MG63 (cell line): ENCODE measurements at regions not wholly inside any gene's neighbourhood (a gene's known extent, or its start where the extent isn't known, plus 50 kb on each side); places are given as distances from the start of the nearest gene placed in this dataset.

ENCODE experiments used
- DNase-seq: peaks from one replicate; pipeline ENCODE4 v3.0.0-alpha.2; 2020
- H3K27me3 ChIP-seq: fragments of 250-450 bp; sonication (Bioruptor Pico); 2 replicates; pipeline ENCODE4 v1.5.1; 2020; ENCODE audit warnings: mild to moderate bottlenecking, moderate library complexity
- H3K36me3 ChIP-seq: fragments of 250-450 bp; sonication (Bioruptor Pico); 2 replicates; pipeline ENCODE4 v1.5.1; 2020; ENCODE audit warnings: mild to moderate bottlenecking, moderate library complexity
- H3K4me3 ChIP-seq: fragments of 250-450 bp; sonication (Bioruptor Pico); 2 replicates; pipeline ENCODE4 v1.5.1; 2020; ENCODE audit warnings: mild to moderate bottlenecking, moderate library complexity
- H3K9me3 ChIP-seq: fragments of 250-450 bp; sonication (Bioruptor Pico); 2 replicates; pipeline ENCODE4 v1.5.1; 2020; ENCODE audit warnings: mild to moderate bottlenecking, moderate library complexity

DNA sequence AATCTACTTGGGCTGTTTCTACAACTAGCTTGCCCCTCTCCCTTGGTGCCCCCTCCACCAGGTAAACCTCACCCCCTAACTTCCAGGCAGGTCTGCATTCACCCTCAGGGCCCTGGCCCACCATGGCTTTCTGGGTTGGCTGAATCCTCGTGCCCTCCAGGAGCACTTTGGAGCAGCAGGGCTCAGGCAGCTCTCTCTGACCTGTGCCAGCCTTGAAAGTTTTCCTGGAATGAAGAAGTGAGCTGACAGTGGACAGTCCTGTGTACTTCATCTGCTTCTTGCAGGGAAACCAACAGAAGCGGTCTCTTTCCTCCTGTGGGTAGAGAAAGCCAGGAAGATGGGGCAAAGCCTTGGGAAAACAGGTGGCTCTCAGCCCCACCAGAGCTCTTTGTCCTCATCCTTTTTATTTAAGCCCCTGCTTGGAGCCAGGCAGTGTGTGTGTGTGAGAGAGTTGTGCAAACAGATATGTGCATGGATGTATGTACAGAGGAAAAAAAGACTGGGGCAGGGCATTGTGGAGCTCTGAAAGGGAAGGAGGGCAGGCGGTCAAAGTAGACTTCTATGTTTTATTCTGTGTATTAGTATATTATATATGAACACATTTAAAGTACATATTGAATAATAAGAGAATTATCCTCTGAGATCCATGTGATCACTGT lies 62.3 kb upstream of the SPRY4 start:
- no peaks in the 10 kb centered on the region for H3K27me3 ChIP-seq
- no peak for DNase-seq

DNA sequence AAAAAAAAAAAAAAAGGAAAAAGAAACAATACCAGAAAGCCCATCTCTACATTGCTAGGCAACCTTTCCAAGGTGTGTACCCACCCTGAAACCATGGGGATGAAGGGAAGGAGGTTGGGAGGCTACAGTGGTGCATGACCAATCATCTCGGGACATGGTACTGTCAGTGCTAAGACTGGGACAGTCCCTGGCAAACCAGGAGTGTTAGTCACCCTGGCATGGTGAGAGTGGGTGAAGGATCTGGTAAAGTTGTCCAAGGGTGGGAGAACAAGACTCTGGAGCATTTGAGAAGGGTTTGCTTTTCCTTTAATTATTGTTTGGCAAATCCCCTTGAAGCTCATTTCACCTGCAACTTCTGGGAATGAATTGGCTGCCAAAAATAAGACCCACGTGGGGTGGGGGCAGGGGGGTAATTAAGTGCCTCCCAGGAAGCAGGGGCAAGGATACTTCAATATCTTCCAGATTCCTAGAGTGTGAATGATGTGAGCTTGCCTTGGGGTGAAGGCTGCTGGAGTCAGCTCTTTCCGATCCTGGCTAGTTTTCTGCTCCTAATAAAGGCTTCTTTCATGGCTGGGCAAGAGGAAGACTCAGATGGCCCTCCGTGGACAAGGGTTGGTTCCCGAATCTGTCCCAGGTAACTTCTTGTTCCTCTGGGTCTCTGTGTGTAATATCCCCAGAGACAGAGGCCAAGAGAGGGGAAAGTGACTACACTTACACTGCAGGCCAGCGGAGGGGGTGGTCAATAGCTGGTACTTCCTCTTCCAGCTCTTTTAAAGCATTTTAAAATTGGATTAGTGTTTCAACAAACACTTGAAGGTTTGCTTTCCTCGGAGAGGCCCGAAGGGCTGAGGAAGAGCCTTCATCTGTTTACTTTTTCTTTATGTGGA lies 61.6 kb upstream of the SPRY4 start:
- Histone ChIP-seq H3K9me3 (no peaks in the 10 kb centered on the region), H3K27me3 (no peaks in the 10 kb centered on the region), H3K36me3 (no peaks in the 10 kb centered on the region; the same call in 1 of the 2 replicates), H3K4me3 (no peak overlapping the region)
- DNase-seq, result peak; percentile 62

More for the DNA sequence above, 62.3 kb upstream of the SPRY4 start:
- Histone ChIP-seq H3K36me3 (no peaks in the 10 kb centered on the region; the same call in 1 of the 2 replicates), H3K4me3 (no peak overlapping the region), H3K9me3 (no peaks in the 10 kb centered on the region)

DNA sequence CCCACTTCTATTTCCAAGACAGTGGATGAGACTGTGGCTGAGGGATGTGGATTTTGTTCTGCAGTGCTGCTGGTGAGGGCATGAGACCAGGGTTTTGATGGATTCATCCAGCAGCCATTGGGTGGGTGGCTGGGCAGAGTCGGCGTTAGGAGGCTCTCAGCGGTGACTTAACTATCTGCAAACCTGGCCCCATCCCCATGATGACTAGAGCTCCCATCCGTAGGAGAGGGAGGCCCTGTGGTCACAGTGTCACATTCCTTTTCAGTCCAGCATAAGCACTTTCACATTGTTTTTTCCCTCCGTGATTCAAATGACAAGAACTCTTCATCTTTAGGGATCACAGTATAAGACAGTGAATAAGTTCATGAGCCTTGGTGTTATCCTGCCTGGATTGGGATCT lies 60.4 kb upstream of the SPRY4 start:
- H3K9me3 ChIP-seq, result no peaks in the 10 kb centered on the region
- no peak for DNase-seq
- no peak overlapping the region for H3K4me3 ChIP-seq
- no peaks in the 10 kb centered on the region; the same call in 1 of the 2 replicates for H3K36me3 ChIP-seq
- no peaks in the 10 kb centered on the region for H3K27me3 ChIP-seq

DNA sequence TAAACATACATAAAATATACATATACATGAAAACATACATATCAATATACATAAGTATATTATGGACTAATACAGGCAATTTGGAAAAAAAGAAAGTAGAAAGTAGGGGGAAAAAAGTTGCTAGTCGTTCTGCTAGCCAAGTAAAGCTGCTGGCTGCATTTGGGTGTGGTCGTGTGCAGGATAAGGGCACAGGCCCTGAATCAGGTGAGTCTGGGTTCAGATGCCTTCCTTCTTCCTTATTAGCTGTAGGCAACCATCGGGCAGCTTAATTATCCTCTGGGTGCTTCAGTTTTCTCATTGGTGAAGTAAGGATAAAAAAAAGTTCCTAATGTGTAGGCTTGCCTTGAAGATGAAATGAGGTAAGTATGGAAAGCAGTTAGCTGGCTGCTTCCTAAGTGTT lies 59.2 kb upstream of the SPRY4 start:
- Histone ChIP-seq H3K9me3 (no peaks in the 10 kb centered on the region), H3K27me3 (no peaks in the 10 kb centered on the region), H3K36me3 (no peaks in the 10 kb centered on the region; the same call in 1 of the 2 replicates)

DNA sequence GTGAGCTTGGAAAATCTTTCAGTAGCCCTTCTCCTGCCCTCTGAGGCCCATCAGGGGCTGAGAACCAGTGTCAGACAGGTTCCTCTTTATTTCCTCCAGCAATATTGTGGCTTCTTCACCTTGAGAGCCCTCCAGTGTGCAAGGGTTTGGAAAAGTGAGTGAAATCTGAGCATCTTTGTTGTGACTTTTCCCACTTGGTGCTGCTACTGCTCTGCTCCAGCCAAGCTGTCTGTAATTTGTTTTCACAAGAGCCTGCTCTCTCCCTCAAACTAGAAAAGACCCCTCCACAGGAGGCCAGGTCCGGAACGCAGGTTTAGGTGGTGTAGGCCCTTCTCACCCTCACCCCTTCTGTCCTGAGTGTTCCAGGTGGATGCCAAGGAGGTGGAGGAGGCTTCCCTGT lies 57.4 kb upstream of the SPRY4 start:
- no peak for DNase-seq
- Histone ChIP-seq H3K27me3 (no peaks in the 10 kb centered on the region), H3K4me3 (no peak overlapping the region), H3K36me3 (no peaks in the 10 kb centered on the region), H3K9me3 (no peaks in the 10 kb centered on the region)

More for the DNA sequence above, 59.2 kb upstream of the SPRY4 start:
- no peak overlapping the region for H3K4me3 ChIP-seq
- DNase-seq, result no peak

DNA sequence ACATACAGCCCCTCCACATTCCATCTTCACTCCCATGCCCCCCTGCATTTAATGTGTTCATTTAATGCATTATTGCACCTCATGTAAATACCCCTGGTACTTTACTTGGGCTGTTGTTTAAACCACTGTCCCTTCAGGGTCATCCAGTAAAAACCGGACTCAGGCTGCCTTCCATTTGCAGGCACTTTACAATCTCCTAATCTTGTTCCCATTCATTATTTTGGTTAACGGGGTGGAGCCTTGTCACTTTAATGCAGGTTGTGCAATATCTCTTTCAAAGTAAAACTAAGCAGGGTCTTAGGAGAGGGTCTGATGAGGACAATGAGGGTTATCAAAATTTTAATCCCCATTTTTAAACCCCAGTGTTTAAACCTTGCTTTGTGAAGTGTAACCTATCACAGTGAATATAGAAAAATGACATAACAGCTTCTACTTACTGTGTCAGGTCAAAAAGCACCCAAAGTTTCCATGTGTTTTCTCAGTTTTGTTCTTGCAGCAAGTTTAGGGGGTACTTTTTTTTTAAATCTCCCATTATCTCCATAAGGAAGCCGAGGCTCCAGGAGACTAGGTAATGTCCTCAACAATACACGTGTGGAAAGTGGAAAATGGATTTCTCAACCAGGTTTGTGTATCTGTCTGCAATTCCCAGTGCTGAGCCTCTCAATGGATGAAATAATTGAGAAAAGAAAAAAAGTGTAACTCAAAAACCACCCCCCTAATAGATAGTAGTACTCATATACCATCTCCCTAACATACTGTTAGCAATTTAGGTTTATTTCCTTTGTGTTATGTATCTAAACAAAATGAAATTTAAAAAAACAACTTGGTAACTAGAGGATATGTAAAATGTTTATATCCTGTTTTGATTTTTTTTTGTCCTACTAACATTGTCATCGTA lies 54.2 kb upstream of the SPRY4 start:
- DNase-seq, result no peak
- Histone ChIP-seq H3K36me3 (no peaks in the 10 kb centered on the region), H3K27me3 (no peaks in the 10 kb centered on the region), H3K4me3 (no peak overlapping the region), H3K9me3 (no peaks in the 10 kb centered on the region)

DNA sequence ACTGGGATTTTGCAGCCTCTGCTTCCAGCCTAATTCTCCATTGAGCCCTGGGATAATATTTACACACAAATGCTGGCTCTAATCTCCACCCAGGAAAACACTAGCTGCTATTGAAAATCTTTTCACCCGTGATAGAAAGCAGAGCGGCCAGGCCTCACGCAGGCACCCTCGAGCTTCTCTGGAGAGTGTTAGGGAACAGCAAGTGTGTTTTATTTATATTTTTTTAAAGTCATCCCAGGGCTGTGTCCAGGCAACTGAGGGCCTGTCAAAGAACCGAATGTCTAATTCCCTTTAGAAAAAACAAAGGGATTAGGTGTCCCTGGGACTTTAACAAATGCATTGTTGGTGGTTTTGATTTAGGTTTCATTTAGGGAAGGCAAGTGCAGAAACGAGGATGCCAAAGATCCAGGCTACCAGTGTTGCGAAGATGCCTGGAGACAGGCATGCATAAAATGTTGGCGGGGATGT lies 51.2 kb upstream of the SPRY4 start:
- DNase-seq, result no peak
- Histone ChIP-seq H3K4me3 (no peak overlapping the region), H3K9me3 (no peaks in the 10 kb centered on the region), H3K27me3 (no peaks in the 10 kb centered on the region), H3K36me3 (no peaks in the 10 kb centered on the region)
